ENCODE measurements at regions not wholly inside any gene's neighbourhood (a gene's known extent, or its start where the extent isn't known, plus 50 kb on each side); places are given as distances from the start of the nearest gene placed in this dataset.
"Not testable (repeated sequence)": the region's sequence is repeated elsewhere in the genome, so short reads cannot be mapped to it uniquely, and the experiment has no call there.

DNA sequence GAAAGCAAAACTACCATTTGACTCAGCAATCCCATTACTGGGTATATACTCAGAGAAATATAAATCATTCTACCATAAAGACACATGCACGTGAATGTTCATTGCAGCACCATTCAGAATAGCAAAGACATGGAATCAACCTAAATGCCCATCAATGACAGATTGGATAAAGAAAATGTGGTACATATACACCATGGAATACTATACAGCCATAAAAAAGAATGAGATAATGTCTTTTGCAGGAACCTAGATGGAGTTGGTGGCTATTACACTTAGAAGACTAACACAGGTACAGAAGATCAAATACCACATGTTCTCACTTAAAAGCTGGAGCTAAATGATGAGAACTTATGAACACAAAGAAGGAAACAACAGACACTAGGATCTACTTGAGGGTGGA lies 647.1 kb downstream of the MAT2B start:
- FAIRE-seq; DNase-seq (ENCODE audit: low spot score in 2 of 2): not testable (repeated sequence)

DNA sequence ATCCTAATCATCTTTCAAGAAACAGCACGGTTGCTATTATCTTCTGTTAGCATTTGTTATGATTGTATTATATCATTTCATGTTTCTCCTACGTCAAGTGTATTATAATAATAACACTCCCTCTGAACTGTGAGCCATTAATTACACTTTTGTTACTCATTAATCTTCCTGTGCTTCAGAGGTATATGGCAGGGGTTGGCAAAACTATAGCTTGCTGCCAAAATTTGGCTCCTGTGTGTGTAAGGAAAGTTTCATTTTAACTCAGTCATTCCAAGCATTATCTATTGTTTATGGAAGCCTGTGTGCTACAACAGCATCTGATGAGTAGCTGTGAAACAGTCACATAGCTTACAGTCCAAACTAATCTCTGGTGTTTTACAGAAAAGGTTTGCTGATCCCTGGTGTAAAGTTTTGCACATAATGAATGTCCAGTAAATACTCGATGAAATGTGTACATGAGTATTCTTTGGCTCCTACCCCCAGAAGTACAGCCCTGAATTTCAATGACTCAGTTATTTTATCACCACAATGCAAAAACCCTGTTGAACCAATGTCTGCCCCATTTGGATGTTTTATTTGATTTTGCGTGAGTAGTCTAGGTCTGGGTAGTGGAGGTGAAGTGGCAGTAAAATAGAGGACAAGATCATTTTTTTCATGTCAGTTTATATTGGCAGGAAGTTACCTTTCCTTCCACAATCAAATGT lies 648.2 kb downstream of the MAT2B start:
- DNase-seq (ENCODE audit: low spot score in 2 of 2): no peak

GRCh38 chr5:164170814-164171213 lies 665.4 kb downstream of the MAT2B start:
- DNase-seq (ENCODE audit: low spot score in 2 of 2): no peak
- no peak for FAIRE-seq

More for the DNA sequence above, 648.2 kb downstream of the MAT2B start:
- no peak for FAIRE-seq

DNA sequence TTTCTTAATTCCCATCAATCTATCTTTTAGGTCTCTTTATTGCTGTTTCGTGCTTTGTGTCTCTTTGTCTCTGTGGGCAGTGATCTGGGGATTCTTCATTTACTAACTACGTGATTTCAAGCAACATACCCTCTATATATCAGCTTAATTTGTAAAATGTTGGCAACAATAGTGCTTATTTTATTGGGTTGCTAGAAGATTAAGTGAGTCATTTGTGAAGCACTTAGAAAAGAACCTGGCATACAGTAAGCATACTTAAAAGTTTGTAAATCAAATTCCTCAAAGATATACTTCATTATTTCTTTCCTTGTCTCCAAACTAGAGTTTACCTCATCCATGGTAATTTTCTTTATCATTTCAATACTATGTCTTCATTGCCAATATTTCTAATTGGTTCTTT lies 669.7 kb downstream of the MAT2B start:
- no peak for DNase-seq (ENCODE audit: low spot score in 2 of 2)
- no peak for FAIRE-seq

GRCh38 chr5:164179406-164179805 lies 674.0 kb downstream of the MAT2B start:
- DNase-seq (ENCODE audit: low spot score in 2 of 2) (no peak), FAIRE-seq (no peak)

- FAIRE-seq (no peak), DNase-seq (ENCODE audit: low spot score in 2 of 2) (no peak)
These were observed 676.2 kb downstream of the MAT2B start for GRCh38 chr5:164181604-164182003.

GRCh38 chr5:164184158-164184557 lies 678.7 kb downstream of the MAT2B start:
- DNase-seq (ENCODE audit: low spot score in 2 of 2) (no peak), FAIRE-seq (no peak)

DNA sequence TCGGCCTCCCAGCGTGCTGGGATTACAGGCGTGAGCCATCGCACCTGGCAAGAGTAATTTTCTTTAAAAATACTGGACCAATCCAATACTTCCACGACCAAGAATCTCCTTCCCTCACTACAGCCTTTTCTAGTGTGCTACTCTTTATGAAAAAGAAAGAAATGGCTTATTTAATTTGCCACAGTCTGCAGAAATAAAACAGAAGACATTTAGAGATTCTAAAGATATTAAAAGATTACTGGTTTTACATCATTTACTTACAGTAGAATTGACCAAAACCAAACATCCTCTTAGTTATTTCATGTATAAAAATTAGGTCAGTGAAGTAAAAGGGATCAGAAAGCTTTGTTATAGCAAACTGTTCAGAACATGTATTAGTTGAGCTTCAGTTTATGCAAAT lies 679.6 kb downstream of the MAT2B start:
- DNase-seq (ENCODE audit: low spot score in 2 of 2) (no peak), FAIRE-seq (no peak)

GRCh38 chr5:164186550-164186949 lies 681.1 kb downstream of the MAT2B start:
- FAIRE-seq (no peak), DNase-seq (ENCODE audit: low spot score in 2 of 2) (no peak)

DNA sequence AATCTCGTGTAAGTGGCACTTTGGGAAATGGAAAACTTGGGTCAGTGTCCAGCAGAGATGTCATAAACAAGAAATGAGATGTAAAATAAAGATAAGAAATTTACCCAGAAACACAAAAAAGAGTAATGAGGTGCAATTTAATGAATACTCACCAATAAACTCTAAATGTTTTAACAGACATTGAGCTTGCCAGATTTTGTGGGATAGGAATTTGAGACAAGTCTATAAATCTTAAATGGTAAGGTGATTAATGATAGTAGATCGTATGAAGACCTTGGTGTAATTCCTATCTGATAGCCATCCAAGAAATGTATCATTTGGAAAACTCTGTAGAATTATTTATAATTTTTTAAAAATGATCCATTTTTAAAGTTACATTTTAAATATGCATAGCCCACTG lies 682.4 kb downstream of the MAT2B start:
- no peak for FAIRE-seq
- DNase-seq (ENCODE audit: low spot score in 2 of 2): no peak

DNA sequence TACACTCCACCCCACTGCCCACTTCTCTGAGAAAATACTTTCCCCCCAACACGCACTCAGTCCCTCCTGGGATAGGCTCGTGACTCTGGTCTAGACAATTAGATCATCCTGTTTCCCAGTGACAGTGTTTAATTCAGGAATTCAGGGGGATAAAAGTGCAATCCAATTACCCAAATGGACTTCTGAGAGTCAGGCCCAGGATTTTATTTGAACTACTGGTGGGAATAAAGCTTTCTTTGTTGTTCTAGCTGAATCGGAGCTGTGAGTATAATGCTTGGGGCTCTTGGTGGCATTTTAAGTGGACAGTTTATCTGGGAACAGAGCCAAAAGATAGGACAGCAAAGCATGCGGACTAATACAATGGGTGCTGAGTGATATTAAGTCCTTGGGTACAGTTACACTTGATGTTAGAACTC lies 683.3 kb downstream of the MAT2B start:
- FAIRE-seq (no peak), DNase-seq (ENCODE audit: low spot score in 2 of 2) (no peak)

DNA sequence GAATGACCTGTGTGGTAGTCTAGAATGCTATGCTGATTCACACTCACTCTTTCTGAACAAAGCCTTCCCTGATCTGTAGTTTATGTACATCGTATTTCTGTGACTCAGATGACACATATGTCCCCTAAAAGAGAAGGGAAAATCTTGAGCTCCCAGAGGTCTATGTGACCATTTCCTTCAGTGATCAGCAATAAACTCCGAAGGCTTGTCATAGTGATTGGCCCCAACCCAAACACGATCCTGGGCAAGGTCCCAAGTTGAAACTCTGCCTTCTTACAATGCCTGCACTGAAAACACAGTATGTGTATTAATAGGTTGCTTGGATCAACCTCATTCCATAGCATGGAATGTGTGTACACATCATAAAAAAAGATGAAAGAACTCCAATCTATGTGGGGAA lies 685.8 kb downstream of the MAT2B start:
- FAIRE-seq (no peak), DNase-seq (ENCODE audit: low spot score in 2 of 2) (no peak)

DNA sequence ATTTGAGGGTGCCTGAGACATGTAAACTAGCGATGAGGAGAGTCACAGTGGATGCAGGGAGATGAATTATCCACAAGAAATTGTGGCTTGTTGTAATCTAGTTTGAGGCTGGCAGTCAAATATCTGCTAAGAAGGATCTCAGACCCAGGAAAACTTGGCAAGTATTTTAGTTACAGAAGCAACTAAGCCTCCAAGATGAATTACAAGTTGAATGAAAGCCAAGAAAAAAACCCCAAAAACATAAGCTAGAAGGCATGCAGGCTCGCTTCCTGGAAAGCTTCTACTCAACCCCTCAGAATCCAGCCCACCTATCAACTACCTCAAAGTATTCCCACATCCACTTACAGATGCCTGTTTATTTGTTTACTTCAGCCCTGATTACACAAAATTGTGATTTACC lies 696.9 kb downstream of the MAT2B start:
- no peak for DNase-seq (ENCODE audit: low spot score in 2 of 2)
- FAIRE-seq: no peak

DNA sequence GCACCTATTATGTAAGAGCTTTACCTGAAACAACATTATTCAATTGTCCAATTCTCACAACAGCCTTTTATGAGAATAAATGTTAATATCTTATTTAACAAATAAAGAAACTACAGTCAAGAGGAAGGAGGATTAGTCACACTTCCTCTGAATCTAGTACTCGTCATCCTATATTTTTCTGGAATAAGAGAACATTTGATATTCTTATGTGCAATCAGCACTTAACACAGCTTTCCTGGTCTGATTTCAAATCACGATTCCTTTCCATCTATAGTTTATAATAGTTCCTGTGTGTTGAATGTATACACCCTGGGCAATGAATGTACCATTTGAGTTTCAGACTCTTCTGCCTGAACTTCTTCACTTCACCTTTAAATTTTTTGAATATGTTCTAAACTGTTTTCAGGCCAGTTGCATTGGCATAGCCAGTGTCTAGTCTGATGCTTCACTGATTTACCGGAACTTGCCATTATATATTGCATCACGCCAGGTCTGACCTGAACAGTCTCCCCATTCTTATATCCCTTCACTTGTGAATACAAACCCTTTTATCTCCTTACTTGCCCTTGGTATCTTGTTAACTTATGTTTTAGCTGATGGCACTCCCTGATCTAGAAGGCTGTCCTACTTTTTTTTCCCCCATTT lies 698.3 kb downstream of the MAT2B start:
- no peak for DNase-seq (ENCODE audit: low spot score in 2 of 2)
- FAIRE-seq: no peak

DNA sequence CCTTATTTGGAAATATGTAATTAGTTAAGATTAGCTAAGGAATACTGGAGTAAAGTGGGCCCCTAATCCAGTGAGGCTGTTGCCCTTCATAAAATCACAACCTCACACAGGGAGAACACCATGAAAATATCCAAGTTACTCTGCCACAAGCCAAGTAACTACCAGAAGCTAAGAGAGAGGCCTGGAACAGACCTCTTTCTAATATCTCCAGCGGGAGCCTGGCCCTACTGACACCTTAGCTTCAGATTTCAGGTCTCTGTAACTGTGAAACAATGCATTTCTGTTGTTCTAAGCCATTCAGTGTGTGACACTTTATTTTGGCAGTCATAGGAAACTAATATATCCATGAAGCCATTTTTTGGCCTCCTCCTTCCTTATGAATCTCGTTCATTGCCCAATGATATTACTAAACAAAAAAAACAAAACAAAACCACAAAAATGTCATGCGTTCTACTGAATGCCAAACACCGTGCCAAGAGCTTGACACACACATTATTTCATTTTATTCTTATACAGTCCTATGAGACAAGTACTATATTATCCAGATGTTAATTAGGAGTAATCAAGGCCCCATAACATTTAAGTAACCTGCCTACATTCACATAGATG lies 699.0 kb downstream of the MAT2B start:
- no peak for DNase-seq (ENCODE audit: low spot score in 2 of 2)
- no peak for FAIRE-seq

DNA sequence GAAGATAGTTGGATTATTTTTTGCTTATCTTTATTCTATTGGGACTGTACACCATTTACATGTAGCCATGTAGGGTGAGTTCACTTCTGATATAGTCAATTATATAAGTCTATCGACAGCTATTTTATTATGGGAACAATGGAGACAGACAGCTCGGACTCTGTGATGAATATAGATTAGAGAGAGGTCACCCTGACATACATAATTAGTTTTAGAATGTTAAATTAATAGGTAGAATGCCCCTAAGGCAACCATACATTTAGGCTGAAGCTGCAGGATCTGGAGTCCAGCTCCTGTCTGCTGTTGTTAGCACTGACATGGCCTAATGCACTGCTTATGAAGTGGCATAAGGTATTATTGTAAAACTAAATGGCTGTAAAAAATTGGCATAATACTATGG lies 700.8 kb downstream of the MAT2B start:
- DNase-seq (ENCODE audit: low spot score in 2 of 2): no peak
- FAIRE-seq: no peak

- FAIRE-seq: no peak
- DNase-seq (ENCODE audit: low spot score in 2 of 2): no peak
These were observed 702.2 kb downstream of the MAT2B start for GRCh38 chr5:164207646-164208045.

DNA sequence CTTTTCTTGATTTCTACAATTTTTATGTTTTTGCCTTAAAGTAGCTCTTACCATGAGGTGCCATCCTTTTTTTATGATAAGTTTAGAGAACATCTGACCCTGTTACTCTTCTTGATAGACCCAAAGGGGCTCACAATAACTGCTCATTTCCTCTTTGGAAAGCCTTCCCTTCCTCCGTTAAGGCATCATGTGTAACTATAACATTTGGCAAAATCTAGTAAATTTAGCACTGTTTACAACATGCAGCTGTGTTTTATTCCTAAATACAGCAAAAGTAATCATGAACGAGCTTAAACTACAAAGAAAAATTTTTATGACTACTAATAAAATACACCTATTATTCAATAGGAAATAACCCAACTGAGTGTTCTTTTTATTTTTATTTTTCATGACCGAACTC lies 705.1 kb downstream of the MAT2B start:
- no peak for DNase-seq (ENCODE audit: low spot score in 2 of 2)
- no peak for FAIRE-seq

DNA sequence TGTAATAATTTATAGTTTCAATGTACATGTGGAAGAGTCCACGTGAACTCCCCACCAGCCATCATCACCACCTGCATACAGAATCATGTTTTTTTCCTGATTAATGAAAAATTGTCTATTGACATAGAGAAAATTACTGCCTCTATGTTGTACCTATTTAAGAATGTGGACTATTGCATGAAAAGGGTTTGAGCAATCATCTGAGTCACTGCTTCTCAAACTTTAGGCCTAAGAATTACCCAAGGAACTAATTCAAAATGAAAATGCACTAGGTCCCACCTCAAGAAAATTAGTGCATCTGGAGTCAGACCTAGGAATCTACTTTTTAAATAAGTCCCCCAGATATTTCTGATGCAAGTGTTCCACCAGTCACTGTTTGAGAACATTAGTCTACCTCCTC lies 709.3 kb downstream of the MAT2B start:
- no peak for FAIRE-seq
- DNase-seq (ENCODE audit: low spot score in 2 of 2): no peak

DNA sequence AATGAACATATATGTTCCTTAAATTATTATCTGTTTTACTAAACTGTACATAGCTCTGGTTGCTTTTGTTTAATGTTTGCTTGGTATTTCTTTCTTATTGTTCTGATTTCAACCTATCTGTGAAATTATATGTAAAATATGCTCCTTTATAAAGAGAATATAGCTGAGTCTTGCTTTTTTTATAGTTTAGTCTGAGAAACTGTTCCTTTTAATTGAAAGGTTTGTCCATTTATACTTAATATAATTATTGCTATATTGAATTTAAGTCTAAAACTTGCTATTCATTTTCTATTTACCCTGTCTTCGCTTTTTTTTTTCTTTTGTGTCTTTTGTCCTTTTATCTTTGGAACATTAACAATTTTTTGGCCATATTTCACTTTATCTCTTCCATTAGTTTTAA lies 712.0 kb downstream of the MAT2B start:
- FAIRE-seq: no peak
- no peak for DNase-seq (ENCODE audit: low spot score in 2 of 2)

DNA sequence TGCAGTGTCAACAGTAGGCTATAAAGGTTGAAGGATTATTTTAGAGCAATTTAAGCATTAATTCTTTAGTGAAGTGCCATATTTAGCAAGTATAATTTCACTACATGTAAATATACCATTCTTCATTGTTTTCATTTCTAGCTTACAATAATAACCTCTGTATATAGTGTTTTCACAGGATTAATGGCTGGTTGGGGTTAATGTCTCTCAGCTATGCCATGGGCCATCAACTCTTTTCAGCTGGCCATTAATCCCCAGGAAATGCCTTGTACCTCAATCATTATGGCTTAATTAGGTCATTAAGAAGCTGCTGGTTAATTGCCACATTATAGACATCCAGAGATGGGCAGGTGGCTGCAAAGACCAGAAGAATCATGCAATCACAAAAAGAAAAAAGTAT lies 715.1 kb downstream of the MAT2B start:
- FAIRE-seq (no peak), DNase-seq (ENCODE audit: low spot score in 2 of 2) (no peak)

GRCh38 chr5:164224236-164224635 lies 718.8 kb downstream of the MAT2B start:
- DNase-seq (ENCODE audit: low spot score in 2 of 2) (no peak), FAIRE-seq (no peak)

All from frontal cortex (tissue), 3 donors.